Ishikawa (cell line): ENCODE measurements at regions not wholly inside any gene's neighbourhood (a gene's known extent, or its start where the extent isn't known, plus 50 kb on each side); places are given as distances from the start of the nearest gene placed in this dataset.

Experiments
- CEBPB ChIP-seq: IDR thresholded peaks from 2 replicates; pipeline ENCODE4 v1.6.1; 2012
- CREB1 ChIP-seq: IDR thresholded peaks from 2 replicates; pipeline ENCODE4 v1.6.1; 2012; ENCODE audit warnings: low read depth
- EGR1 ChIP-seq: IDR thresholded peaks from 2 replicates; pipeline ENCODE4 v1.6.1; 2012
- EP300 ChIP-seq: IDR thresholded peaks from 2 replicates; pipeline ENCODE4 v1.6.1; 2012; ENCODE audit warnings: borderline replicate concordance
- FOXM1 ChIP-seq: IDR thresholded peaks from 2 replicates; pipeline ENCODE4 v1.6.1; 2012; ENCODE audit warnings: low read depth, borderline replicate concordance
- NFIC ChIP-seq: IDR thresholded peaks from 2 replicates; pipeline ENCODE4 v1.6.1; 2012
- RAD21 ChIP-seq: IDR thresholded peaks from 2 replicates; pipeline ENCODE4 v1.6.1; 2012; ENCODE audit warnings: low read depth
- REST ChIP-seq: IDR thresholded peaks from 2 replicates; pipeline ENCODE4 v1.6.1; 2012; ENCODE audit warnings: low read depth, mild to moderate bottlenecking
- TAF1 ChIP-seq: IDR thresholded peaks from 2 replicates; pipeline ENCODE4 v1.6.1; 2012; ENCODE audit warnings: low read depth, mild to moderate bottlenecking
- TCF12 ChIP-seq: IDR thresholded peaks from 2 replicates; pipeline ENCODE4 v1.6.1; 2012; ENCODE audit warnings: low read depth
- TEAD4 ChIP-seq: IDR thresholded peaks from 2 replicates; pipeline ENCODE4 v1.6.1; 2012
- USF1 ChIP-seq: IDR thresholded peaks from 2 replicates; pipeline ENCODE4 v1.6.1; 2012
- YY1 ChIP-seq: IDR thresholded peaks from 2 replicates; pipeline ENCODE4 v1.6.1; 2012; ENCODE audit warnings: low read depth
- ZBTB7A ChIP-seq: IDR thresholded peaks from 2 replicates; pipeline ENCODE4 v1.6.1; 2012; ENCODE audit warnings: low read depth
- TF ChIP-seq, protein P1 (sequence below): IDR thresholded peaks from 2 replicates; pipeline ENCODE4 v1.6.1; 2012

- TF ChIP-seq, protein P1, sequence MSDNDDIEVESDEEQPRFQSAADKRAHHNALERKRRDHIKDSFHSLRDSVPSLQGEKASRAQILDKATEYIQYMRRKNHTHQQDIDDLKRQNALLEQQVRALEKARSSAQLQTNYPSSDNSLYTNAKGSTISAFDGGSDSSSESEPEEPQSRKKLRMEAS: no peak
- no peak for TF ChIP-seq REST
- TF ChIP-seq ZBTB7A: no peak
- no peak for TF ChIP-seq EGR1
- TF ChIP-seq CEBPB: no peak
- no peak for TF ChIP-seq YY1
- TF ChIP-seq CREB1: no peak
- no peak for TF ChIP-seq TCF12
- TF ChIP-seq FOXM1: no peak
- no peak for TF ChIP-seq EP300
- no peak for TF ChIP-seq USF1
- TF ChIP-seq TEAD4: no peak
- TF ChIP-seq NFIC: no peak
Observed at GRCh38 chr21:16597753-16598152, 868.0 kb downstream of the USP25 start.

- TF ChIP-seq, protein P1: no peak
- TF ChIP-seq CREB1: no peak
- no peak for TF ChIP-seq RAD21
- TF ChIP-seq NFIC: no peak
- TF ChIP-seq FOXM1: no peak
- TF ChIP-seq TCF12: no peak
Observed at GRCh38 chr21:16605597-16605996, 875.8 kb downstream of the USP25 start.

- TF ChIP-seq RAD21 (no peak), ZBTB7A (no peak), REST (no peak), TEAD4 (no peak), NFIC (no peak), YY1 (no peak), CREB1 (no peak), TCF12 (no peak), TAF1 (no peak), EP300 (no peak), FOXM1 (no peak), USF1 (no peak), EGR1 (no peak), CEBPB (no peak)
- TF ChIP-seq, protein P1: no peak
Observed at GRCh38 chr21:16606271-16606670, 876.5 kb downstream of the USP25 start.

- TF ChIP-seq ZBTB7A: no peak
- TF ChIP-seq, protein P1: no peak
- peak; percentile 66 for TF ChIP-seq RAD21
- no peak for TF ChIP-seq TEAD4
- TF ChIP-seq USF1: no peak
- TF ChIP-seq FOXM1: no peak
- TF ChIP-seq REST: no peak
- no peak for TF ChIP-seq YY1
- TF ChIP-seq NFIC: no peak
Observed at GRCh38 chr21:16608209-16608830, 878.5 kb downstream of the USP25 start.
